Loucy (cell line): ENCODE measurements at regions not wholly inside any gene's neighbourhood (a gene's known extent, or its start where the extent isn't known, plus 50 kb on each side); places are given as distances from the start of the nearest gene placed in this dataset.

Source experiments
- H2AFZ ChIP-seq: fragments of 200-600 bp; sonication (generic); 2 replicates; pipeline ENCODE4 v1.6.0; 2016; ENCODE audit warnings: antibody characterized with exemption, mild to moderate bottlenecking, low read length, moderate library complexity
- H3F3A ChIP-seq: fragments of 200-600 bp; 2 replicates; pipeline ENCODE4 v1.6.0; 2016; ENCODE audit warnings: antibody characterized with exemption, low read depth, mild to moderate bottlenecking
- H3K27me3 ChIP-seq: fragments of 200-600 bp; sonication (generic); 2 replicates; pipeline ENCODE4 v1.6.1; 2014; ENCODE audit warnings: low read length, mild to moderate bottlenecking; ENCODE audit not compliant: insufficient read depth, poor library complexity, severe bottlenecking
- H3K36me3 ChIP-seq: fragments of 200-600 bp; sonication (generic); 2 replicates; pipeline ENCODE4 v1.6.1; 2016; ENCODE audit warnings: low read length; ENCODE audit not compliant: insufficient read depth
- H3K4me1 ChIP-seq: fragments of 200-600 bp; sonication (generic); 2 replicates; pipeline ENCODE4 v1.5.1; 2014; ENCODE audit warnings: low read length, mild to moderate bottlenecking; ENCODE audit not compliant: insufficient read depth, poor library complexity, severe bottlenecking
- H3K4me2 ChIP-seq: fragments of 200-600 bp; sonication (generic); 2 replicates; pipeline ENCODE4 v1.6.0; 2014; ENCODE audit warnings: antibody characterized with exemption, low read length, low read depth, mild to moderate bottlenecking; ENCODE audit not compliant: poor library complexity, severe bottlenecking
- H3K4me3 ChIP-seq: fragments of 200-600 bp; sonication (generic); 2 replicates; pipeline ENCODE4 v1.5.1; 2014; ENCODE audit warnings: low read length, mild to moderate bottlenecking, mixed read lengths; ENCODE audit not compliant: poor library complexity, severe bottlenecking
- H3K79me2 ChIP-seq: fragments of 200-600 bp; sonication (generic); 2 replicates; pipeline ENCODE4 v1.6.1; 2014; ENCODE audit warnings: low read length; ENCODE audit not compliant: insufficient read depth
- H3K9ac ChIP-seq: fragments of 200-600 bp; sonication (generic); 2 replicates; pipeline ENCODE4 v1.6.0; 2014; ENCODE audit warnings: mild to moderate bottlenecking, low read depth, low read length, moderate library complexity; ENCODE audit not compliant: poor library complexity, severe bottlenecking
- H3K9me2 ChIP-seq: fragments of 200-600 bp; sonication (generic); replicated peaks from 2 replicates; pipeline ENCODE4 v1.6.1; 2016; ENCODE audit warnings: low read depth, low read length, mixed read lengths
- H3K9me3 ChIP-seq: fragments of 200-600 bp; sonication (generic); 2 replicates; pipeline ENCODE4 v1.6.1; 2014; ENCODE audit warnings: mild to moderate bottlenecking, antibody characterized with exemption, low read length, low read depth; ENCODE audit not compliant: insufficient read depth
- H4K20me1 ChIP-seq: fragments of 200-600 bp; sonication (generic); 2 replicates; pipeline ENCODE4 v1.6.0; 2014; ENCODE audit warnings: antibody characterized with exemption, low read length, mild to moderate bottlenecking; ENCODE audit not compliant: insufficient read depth, poor library complexity, severe bottlenecking
- EZH2phosphoT487 ChIP-seq: fragments of 200-600 bp; IDR thresholded peaks from 2 replicates; pipeline ENCODE4 v1.6.1; 2018; ENCODE audit warnings: antibody characterized with exemption, mild to moderate bottlenecking, moderate library complexity, borderline replicate concordance
- TF ChIP-seq, protein P1 (sequence below): fragments of 200-600 bp; sonication (generic); conservative IDR thresholded peaks from 2 replicates; pipeline ENCODE4 v1.5.1; 2014; ENCODE audit warnings: mild to moderate bottlenecking, antibody characterized with exemption, low read length

- Histone ChIP-seq H3K79me2 (no peaks in the 10 kb centered on the region), H3K4me2 (peak overlapping the region; percentile 22), H3K9me3 (no peaks in the 10 kb centered on the region), H4K20me1 (no peaks in the 10 kb centered on the region), H3K9ac (peak overlapping the region; percentile 25), H2AFZ (peak overlapping the region; percentile 59; the same call in 1 of the 2 replicates), H3K9me2 (no peaks in the 10 kb centered on the region), H3K27me3 (no peaks in the 10 kb centered on the region), H3K4me1 (peaks cover 38% of the 10 kb centered on the region), H3K4me3 (no peak overlapping the region), H3F3A (no peaks in the 10 kb centered on the region), H3K36me3 (no peaks in the 10 kb centered on the region)
- TF ChIP-seq EZH2phosphoT487: no peak
- TF ChIP-seq, protein P1, sequence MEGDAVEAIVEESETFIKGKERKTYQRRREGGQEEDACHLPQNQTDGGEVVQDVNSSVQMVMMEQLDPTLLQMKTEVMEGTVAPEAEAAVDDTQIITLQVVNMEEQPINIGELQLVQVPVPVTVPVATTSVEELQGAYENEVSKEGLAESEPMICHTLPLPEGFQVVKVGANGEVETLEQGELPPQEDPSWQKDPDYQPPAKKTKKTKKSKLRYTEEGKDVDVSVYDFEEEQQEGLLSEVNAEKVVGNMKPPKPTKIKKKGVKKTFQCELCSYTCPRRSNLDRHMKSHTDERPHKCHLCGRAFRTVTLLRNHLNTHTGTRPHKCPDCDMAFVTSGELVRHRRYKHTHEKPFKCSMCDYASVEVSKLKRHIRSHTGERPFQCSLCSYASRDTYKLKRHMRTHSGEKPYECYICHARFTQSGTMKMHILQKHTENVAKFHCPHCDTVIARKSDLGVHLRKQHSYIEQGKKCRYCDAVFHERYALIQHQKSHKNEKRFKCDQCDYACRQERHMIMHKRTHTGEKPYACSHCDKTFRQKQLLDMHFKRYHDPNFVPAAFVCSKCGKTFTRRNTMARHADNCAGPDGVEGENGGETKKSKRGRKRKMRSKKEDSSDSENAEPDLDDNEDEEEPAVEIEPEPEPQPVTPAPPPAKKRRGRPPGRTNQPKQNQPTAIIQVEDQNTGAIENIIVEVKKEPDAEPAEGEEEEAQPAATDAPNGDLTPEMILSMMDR: 0 out of 2 replicates have a peak, but pooled peaks have one; percentile 19
These were observed 76.1 kb upstream of the SDK2 start for GRCh38 chr17:73720187-73720834.

DNA sequence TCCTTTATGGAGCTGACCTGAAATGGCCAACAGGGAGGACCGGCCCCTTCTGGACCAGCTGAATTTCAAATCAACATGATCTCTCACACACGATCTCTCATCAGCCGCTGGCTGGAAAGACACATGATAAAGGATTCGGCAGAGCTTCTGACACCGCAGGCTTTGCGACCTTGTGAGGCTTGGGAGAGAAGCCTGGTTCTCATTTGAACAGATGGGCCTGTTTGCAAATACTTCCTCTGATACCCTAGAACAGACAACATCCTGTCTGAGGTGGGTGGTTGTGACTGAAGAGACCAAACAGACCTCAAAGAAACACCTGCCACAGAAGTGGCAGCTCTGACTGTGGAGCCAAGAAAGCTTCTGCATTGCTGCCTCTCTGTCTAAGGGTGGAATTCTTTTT lies 77.9 kb upstream of the SDK2 start:
- Histone ChIP-seq H3K4me3 (peak overlapping the region; percentile 36), H3F3A (no peaks in the 10 kb centered on the region), H3K4me1 (peaks cover 38% of the 10 kb centered on the region), H3K9me3 (no peaks in the 10 kb centered on the region), H2AFZ (peak overlapping the region; percentile 32; the same call in 1 of the 2 replicates), H3K9ac (no peak overlapping the region), H3K9me2 (no peaks in the 10 kb centered on the region), H3K79me2 (no peaks in the 10 kb centered on the region), H4K20me1 (no peaks in the 10 kb centered on the region), H3K27me3 (no peaks in the 10 kb centered on the region), H3K4me2 (peak overlapping the region; percentile 33), H3K36me3 (no peaks in the 10 kb centered on the region)
- no peak for TF ChIP-seq EZH2phosphoT487
- TF ChIP-seq, protein P1: no peak

- Histone ChIP-seq H3K4me3 (no peak overlapping the region), H3F3A (no peaks in the 10 kb centered on the region), H3K4me2 (no peak overlapping the region), H3K9me3 (no peaks in the 10 kb centered on the region), H3K27me3 (no peaks in the 10 kb centered on the region), H3K9ac (no peak overlapping the region), H3K36me3 (no peaks in the 10 kb centered on the region), H3K79me2 (no peaks in the 10 kb centered on the region), H3K4me1 (peaks cover 38% of the 10 kb centered on the region), H4K20me1 (no peaks in the 10 kb centered on the region), H2AFZ (no peak overlapping the region), H3K9me2 (no peaks in the 10 kb centered on the region)
- TF ChIP-seq, protein P1: no peak
- TF ChIP-seq EZH2phosphoT487: no peak
These were observed 79.1 kb upstream of the SDK2 start for GRCh38 chr17:73723317-73723716.
